OCI-LY7 (cell line): ENCODE measurements at regions not wholly inside any gene's neighbourhood (a gene's known extent, or its start where the extent isn't known, plus 50 kb on each side); places are given as distances from the start of the nearest gene placed in this dataset.

Source experiments
- BruUV-seq: library from RNA; stranded (reverse); fragments of 400-500 nt; replicated peaks from 2 replicates; lab custom pipeline; 2021; lab: Mats Ljungman, UMichigan
- CTCF ChIA-PET: fragments of 300-600 bp; sonication (Branson Sonifier 250); formaldehyde crosslinking; loops from one replicate; lab custom pipeline; 2022; ENCODE audit warnings: antibody characterized with exemption; ENCODE audit not compliant: unreplicated experiment; lab: Charles Lee
- POLR2A ChIA-PET: fragments of 300-600 bp; sonication (Branson Sonifier 250); formaldehyde crosslinking; loops from one replicate; lab custom pipeline; 2022; ENCODE audit warnings: antibody characterized with exemption; lab: Charles Lee
- DNase-seq: peaks from one replicate; pipeline ENCODE4 v3.0.0-alpha.2; 2015; ENCODE audit warnings: low spot score
- H2AFZ ChIP-seq: fragments of 200-600 bp; sonication (generic), shearing (Covaris generic); 2 replicates; pipeline ENCODE4 v1.6.1; 2014; ENCODE audit warnings: mild to moderate bottlenecking, antibody characterized with exemption, low read length, moderate library complexity
- H3K27ac ChIP-seq: fragments of 200-600 bp; sonication (generic); 2 replicates; pipeline ENCODE4 v1.5.1; 2014; ENCODE audit warnings: mixed run types, low read depth, mild to moderate bottlenecking, moderate library complexity, low read length, inconsistent platforms; ENCODE audit not compliant: poor library complexity, severe bottlenecking
- H3K36me3 ChIP-seq: fragments of 200-600 bp; sonication (generic); 2 replicates; pipeline ENCODE4 v1.6.1; 2014; ENCODE audit warnings: mild to moderate bottlenecking, antibody characterized with exemption, low read length, moderate library complexity, mixed read lengths; ENCODE audit not compliant: insufficient read depth
- H3K4me1 ChIP-seq: fragments of 200-600 bp; sonication (generic); 2 replicates; pipeline ENCODE4 v1.5.1; 2014; ENCODE audit warnings: mild to moderate bottlenecking, low read length; ENCODE audit not compliant: insufficient read depth, poor library complexity, severe bottlenecking
- H3K4me2 ChIP-seq: fragments of 200-600 bp; sonication (generic); 2 replicates; pipeline ENCODE4 v1.6.1; 2014; ENCODE audit warnings: mild to moderate bottlenecking, low read length
- H3K4me3 ChIP-seq: fragments of 200-600 bp; sonication (generic); 2 replicates; pipeline ENCODE4 v1.5.1; 2014; ENCODE audit warnings: mild to moderate bottlenecking, low read depth, low read length; ENCODE audit not compliant: poor library complexity, severe bottlenecking
- H3K79me2 ChIP-seq: fragments of 200-600 bp; sonication (generic); 2 replicates; pipeline ENCODE4 v1.6.1; 2016; ENCODE audit warnings: low read depth, mild to moderate bottlenecking, low read length, moderate library complexity, mixed read lengths; ENCODE audit not compliant: insufficient read depth
- H3K9me2 ChIP-seq: fragments of 200-600 bp; sonication (generic); 2 replicates; pipeline ENCODE4 v1.6.1; 2016; ENCODE audit warnings: mild to moderate bottlenecking, low read length, mixed read lengths; ENCODE audit not compliant: insufficient read depth
- H3K9me3 ChIP-seq: fragments of 200-600 bp; sonication (generic); 2 replicates; pipeline ENCODE4 v1.6.1; 2014; ENCODE audit warnings: mild to moderate bottlenecking, mixed run types, low read length, mixed read lengths
- H4K20me1 ChIP-seq: fragments of 200-600 bp; sonication (generic); 2 replicates; pipeline ENCODE4 v1.6.1; 2014; ENCODE audit warnings: mild to moderate bottlenecking, antibody characterized with exemption, low read length, moderate library complexity, mixed read lengths; ENCODE audit not compliant: insufficient read depth
- CTCF ChIP-seq: fragments of 200-600 bp; sonication (generic); conservative IDR thresholded peaks from 2 replicates; pipeline ENCODE4 v1.5.1; 2014; ENCODE audit warnings: mild to moderate bottlenecking, antibody characterized with exemption, low read length, moderate library complexity, mixed read lengths
- EZH2phosphoT487 ChIP-seq: fragments of 200-600 bp; sonication (generic); IDR thresholded peaks from 2 replicates; pipeline ENCODE4 v1.6.1; 2018; ENCODE audit warnings: low read depth, borderline replicate concordance, mild to moderate bottlenecking, mixed run types, antibody characterized with exemption, low read length, moderate library complexity, mixed read lengths
- intact Hi-C: fragments of 100-400 bp; cut with micrococcal nuclease; formaldehyde crosslinking; loops from one replicate; pipeline ENCODE4 v1.10.0; 2022; ENCODE audit not compliant: unreplicated experiment

- TF ChIP-seq CTCF (peak; percentile 46), EZH2phosphoT487 (no peak)
- no peak overlapping the region for H3K27ac ChIP-seq
- CTCF ChIA-PET = no interaction called here
- no peaks in the 10 kb centered on the region for H3K9me2 ChIP-seq
- H3K9me3 ChIP-seq = peaks cover 10% of the 10 kb centered on the region
- no peak overlapping the region for H3K4me3 ChIP-seq
- H3K4me1 ChIP-seq = no peaks in the 10 kb centered on the region
- BruUV-seq = no TSS peak
- POLR2A ChIA-PET = no interaction called here
- intact Hi-C loops = no loop called here
- no peak overlapping the region for H3K4me2 ChIP-seq
- no peaks in the 10 kb centered on the region for H4K20me1 ChIP-seq
- no peaks in the 10 kb centered on the region for H3K79me2 ChIP-seq
- H3K36me3 ChIP-seq = no peaks in the 10 kb centered on the region
- DNase-seq = no peak
- no peak overlapping the region for H2AFZ ChIP-seq
Measured at GRCh38 chr2:120456867-120457266, 110.9 kb downstream of the INHBB start.

- TF ChIP-seq CTCF = no peak
- TF ChIP-seq EZH2phosphoT487 = no peak
- Histone ChIP-seq H3K9me3 (peaks cover 10% of the 10 kb centered on the region), H3K79me2 (no peaks in the 10 kb centered on the region), H3K4me1 (no peaks in the 10 kb centered on the region), H3K27ac (no peak overlapping the region), H3K4me2 (no peak overlapping the region), H4K20me1 (no peaks in the 10 kb centered on the region), H3K9me2 (no peaks in the 10 kb centered on the region), H3K4me3 (no peak overlapping the region), H3K36me3 (no peaks in the 10 kb centered on the region), H2AFZ (no peak overlapping the region)
- intact Hi-C loops = no loop called here
- no peak for DNase-seq
- no TSS peak for BruUV-seq
- POLR2A ChIA-PET = interaction anchor here (1.1 kb wide), 1 partner anchor 14 kb away, joined by 3 read pairs; no protein-coding TSS in a partner anchor
- CTCF ChIA-PET = no interaction called here
Measured at GRCh38 chr2:120460511-120460910, 114.6 kb downstream of the INHBB start.

- H2AFZ ChIP-seq = no peak overlapping the region
- no peaks in the 10 kb centered on the region for H3K36me3 ChIP-seq
- no peaks in the 10 kb centered on the region for H3K4me1 ChIP-seq
- no TSS peak for BruUV-seq
- peaks cover 10% of the 10 kb centered on the region for H3K9me3 ChIP-seq
- ChIA-PET POLR2A (no interaction called here), CTCF (no interaction called here)
- no peak overlapping the region for H3K4me2 ChIP-seq
- DNase-seq = no peak
- H3K79me2 ChIP-seq = no peaks in the 10 kb centered on the region
- no peaks in the 10 kb centered on the region for H3K9me2 ChIP-seq
- no peak overlapping the region for H3K27ac ChIP-seq
- intact Hi-C loops = no loop called here
- TF ChIP-seq CTCF = no peak
- no peak for TF ChIP-seq EZH2phosphoT487
- H3K4me3 ChIP-seq = no peak overlapping the region
- H4K20me1 ChIP-seq = no peaks in the 10 kb centered on the region
Measured at GRCh38 chr2:120461092-120461491, 115.2 kb downstream of the INHBB start.
